ENCODE measurements at regions not wholly inside any gene's neighbourhood (a gene's known extent, or its start where the extent isn't known, plus 50 kb on each side); places are given as distances from the start of the nearest gene placed in this dataset.

- TF ChIP-seq CTCF (IDR thresholded peaks at IDR 0.05; ENCODE audit: insufficient read depth, low read length, poor library complexity, severe bottlenecking) (no peak), EZH2phosphoT487 (conservative IDR thresholded peaks at IDR 0.05; ENCODE audit: low read length) (no peak)
Observed at GRCh38 chr7:17097668-17098297, 200.7 kb upstream of the AHR start.
